KBM-7 (cell line): ENCODE measurements at regions not wholly inside any gene's neighbourhood (a gene's known extent, or its start where the extent isn't known, plus 50 kb on each side); places are given as distances from the start of the nearest gene placed in this dataset.

Source experiments
- DNase-seq: peaks from one replicate; pipeline ENCODE4 v3.0.0-alpha.2; 2015
- in situ Hi-C: fragments of 300-500 bp; cut with MboI; formaldehyde crosslinking; loops from 2 replicates; pipeline ENCODE4 v1.14.3; 2020; ENCODE audit warnings: low sequenced_read_pairs, low pct_unique_long_range_greater_than_20kb, mixed read lengths

GRCh38 chr11:134923441-134923840, 511.4 kb upstream of the B3GAT1 start:
- in situ Hi-C loops, result no loop called here
- DNase-seq, result no peak

DNA sequence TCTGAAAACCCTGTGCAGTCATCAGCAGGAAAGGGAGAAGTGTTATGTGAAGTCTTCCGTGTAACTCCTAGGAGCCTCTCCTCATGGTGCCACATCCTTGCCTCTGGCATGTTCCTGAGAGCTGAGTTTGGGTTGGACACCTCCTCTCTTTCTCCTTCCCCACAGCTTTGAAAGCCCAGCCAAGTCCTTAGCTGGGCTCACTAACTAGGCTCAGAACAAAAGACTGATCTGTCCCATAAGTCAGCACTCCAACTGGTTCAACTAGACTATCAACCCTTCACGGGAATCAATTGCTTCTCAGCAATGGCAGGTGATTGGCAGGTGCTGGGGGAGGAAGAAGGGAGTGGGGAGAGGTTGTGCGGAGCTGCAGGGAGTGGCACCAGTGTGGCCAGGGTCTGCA, 509.9 kb upstream of the B3GAT1 start:
- DNase-seq, result no peak
- in situ Hi-C loops, result no loop called here

GRCh38 chr11:134920851-134921608, 509.0 kb upstream of the B3GAT1 start:
- no peak for DNase-seq
- in situ Hi-C loops, result no loop called here

GRCh38 chr11:134916421-134917213, 504.6 kb upstream of the B3GAT1 start:
- no peak for DNase-seq
- in situ Hi-C loops, result no loop called here

DNA sequence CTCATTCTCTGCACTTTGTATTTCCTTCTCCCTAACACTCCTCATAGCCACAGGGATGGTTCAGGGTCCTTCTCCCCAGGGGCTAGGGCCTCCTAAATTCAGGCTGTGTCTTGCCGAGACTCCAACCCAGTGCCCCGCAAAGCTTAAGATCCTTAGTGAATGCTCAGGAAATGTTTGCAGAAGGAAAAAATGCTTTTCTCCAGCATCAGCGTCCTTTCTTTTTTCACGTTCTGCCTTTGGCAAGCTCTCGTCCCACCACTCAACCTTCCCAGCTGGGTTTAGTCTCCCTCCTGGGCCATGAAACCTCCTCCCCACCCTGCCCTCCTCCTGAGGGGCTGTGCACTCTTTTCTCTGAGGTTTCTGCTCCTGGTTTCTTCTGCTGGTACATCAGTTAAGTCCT, 503.8 kb upstream of the B3GAT1 start:
- in situ Hi-C loops, result no loop called here
- DNase-seq, result no peak

GRCh38 chr11:134915212-134915611, 503.2 kb upstream of the B3GAT1 start:
- in situ Hi-C loops, result no loop called here
- no peak for DNase-seq

DNA sequence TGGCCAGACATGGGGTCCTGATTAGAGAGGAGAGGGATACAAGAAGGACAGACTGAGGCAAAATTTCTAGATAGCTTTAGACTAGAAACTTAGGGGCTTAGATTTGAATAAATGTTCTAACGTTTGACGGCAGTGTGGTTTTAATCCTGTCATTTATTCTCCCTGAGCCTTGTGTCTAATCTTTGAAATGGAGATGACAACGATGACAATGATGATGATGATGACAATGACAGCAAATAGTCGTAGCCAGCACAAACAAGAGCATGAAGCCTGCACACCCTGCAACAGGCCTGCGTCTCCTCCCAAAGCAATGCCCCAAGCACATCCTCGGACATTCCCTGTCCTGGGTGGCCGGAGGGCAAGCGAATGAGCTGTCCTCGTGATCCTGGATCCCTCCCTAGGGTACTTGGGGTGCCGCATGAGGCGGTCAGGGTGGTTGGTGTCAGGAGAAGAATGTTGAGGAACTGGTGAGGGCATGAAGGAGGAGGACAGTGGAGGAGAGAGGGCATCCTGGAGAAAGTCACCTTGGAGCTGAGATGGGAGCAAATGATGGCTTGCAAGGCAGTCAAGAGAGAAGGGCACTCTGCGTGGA, 502.1 kb upstream of the B3GAT1 start:
- DNase-seq, result no peak
- in situ Hi-C loops, result no loop called here

GRCh38 chr11:134913391-134913790, 501.3 kb upstream of the B3GAT1 start:
- in situ Hi-C loops, result no loop called here
- DNase-seq, result no peak

GRCh38 chr11:134911514-134912180, 499.6 kb upstream of the B3GAT1 start:
- no peak for DNase-seq
- in situ Hi-C loops, result no loop called here

DNA sequence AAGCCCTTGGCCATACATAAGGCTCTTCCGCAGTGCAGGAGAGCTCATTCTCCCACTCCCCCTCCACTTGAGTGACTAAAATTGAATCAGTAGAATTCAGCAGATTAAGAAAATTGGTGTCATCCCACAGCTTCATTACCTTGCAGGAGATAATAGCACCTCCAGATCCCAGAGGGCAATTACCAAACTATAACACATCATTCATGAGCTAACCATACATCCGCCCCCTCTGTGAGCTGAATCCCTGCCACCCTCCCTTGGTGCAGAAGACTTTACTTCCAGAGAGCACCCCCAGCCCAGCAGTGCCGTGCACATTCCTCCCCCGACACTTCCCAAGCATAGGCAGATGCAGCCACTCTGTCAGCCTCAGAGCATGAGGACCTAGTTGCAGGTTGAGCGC, 496.5 kb upstream of the B3GAT1 start:
- in situ Hi-C loops, result no loop called here

DNA sequence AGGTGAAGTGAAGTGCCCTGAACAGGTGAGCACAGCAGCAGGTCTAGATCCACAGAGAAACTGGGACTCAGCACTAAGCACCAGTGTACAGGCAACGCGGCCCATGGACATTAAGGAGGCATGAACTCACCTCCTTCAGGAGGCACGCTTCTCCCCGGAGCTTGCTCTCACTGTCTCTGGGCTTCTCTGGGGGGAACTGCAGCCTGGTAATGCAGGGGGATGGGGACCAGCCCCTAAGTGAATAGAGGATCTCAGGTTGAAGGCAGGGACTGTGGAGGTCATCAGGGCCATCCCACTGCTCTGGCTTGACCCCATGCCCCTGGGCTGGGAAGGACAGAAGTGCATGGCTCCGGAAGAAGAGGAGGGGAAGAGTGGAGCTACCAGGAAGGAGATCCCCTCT, 495.6 kb upstream of the B3GAT1 start:
- in situ Hi-C loops, result no loop called here
- no peak for DNase-seq

More for the DNA sequence above, 496.5 kb upstream of the B3GAT1 start:
- DNase-seq, result no peak

DNA sequence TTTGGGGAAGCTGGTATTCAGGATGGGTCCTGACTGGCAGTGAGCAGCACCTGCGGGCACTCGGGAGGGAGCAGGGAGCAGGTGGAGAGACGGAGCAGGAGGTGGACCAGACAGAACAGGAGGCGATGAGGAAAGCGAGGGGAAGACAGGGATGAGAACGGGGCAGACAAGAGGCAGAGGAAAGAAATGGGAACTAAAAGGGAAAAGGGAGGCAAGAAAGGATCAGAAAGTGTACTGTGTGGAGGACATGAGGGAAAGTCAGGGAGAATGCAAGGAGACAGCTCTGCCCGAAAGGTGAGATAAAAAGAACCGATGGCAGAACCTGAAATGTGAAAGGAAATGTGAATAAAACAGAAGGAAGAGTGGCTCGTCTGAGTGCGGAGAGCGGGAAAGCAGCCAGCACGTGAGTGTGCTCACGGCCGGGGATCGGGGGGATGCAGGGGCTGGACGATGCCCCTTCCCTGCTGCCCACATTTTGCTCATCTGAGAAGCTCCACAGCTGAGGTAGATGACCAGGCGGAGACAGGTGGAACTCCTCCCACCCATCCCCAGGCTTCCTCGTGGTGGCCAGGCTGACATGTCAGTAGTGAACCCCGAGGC, 494.4 kb upstream of the B3GAT1 start:
- no peak for DNase-seq
- in situ Hi-C loops, result no loop called here

- in situ Hi-C loops, result no loop called here
- DNase-seq, result no peak
Measured at GRCh38 chr11:134905928-134906327, 493.9 kb upstream of the B3GAT1 start.

- no peak for DNase-seq
- in situ Hi-C loops, result no loop called here
Measured at GRCh38 chr11:134905517-134905916, 493.5 kb upstream of the B3GAT1 start.

DNA sequence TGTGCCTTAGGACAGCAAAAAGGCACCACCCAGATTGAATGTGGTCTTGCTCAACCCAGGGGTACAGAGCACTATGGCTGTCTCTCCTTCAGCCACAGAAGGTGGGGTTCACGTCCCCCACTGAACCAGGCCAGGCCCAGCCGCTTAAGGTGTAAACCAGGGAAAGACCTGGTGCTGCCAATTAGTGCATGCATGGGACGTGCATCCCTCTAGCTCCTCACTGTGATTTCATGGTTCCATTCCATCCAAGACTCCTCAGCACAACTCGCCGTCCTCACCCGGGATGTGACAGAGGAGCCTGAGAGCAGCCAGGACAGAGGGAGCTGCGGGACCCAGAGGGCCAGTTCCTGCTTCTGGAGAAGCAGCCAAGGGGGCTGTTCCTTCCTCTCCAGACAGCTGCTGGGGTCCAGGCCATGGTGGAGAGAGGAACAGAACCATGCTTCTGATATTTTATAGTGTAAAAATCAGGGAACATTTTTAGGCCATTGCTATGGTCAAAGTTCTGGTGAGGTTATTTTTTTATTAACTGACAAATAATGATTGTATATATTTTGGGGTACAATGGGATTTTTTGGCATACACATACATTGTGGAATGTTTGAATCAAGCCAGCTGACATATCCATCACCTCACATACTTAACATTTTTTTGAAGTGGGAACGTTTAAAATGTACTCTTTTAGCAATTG, 492.2 kb upstream of the B3GAT1 start:
- in situ Hi-C loops, result no loop called here
- DNase-seq, result no peak

GRCh38 chr11:134901955-134902918, 490.2 kb upstream of the B3GAT1 start:
- no peak for DNase-seq
- in situ Hi-C loops, result no loop called here

- DNase-seq, result no peak
- in situ Hi-C loops, result no loop called here
Measured at GRCh38 chr11:134901542-134901941, 489.5 kb upstream of the B3GAT1 start.
